ENCODE measurements at regions not wholly inside any gene's neighbourhood (a gene's known extent, or its start where the extent isn't known, plus 50 kb on each side); places are given as distances from the start of the nearest gene placed in this dataset.

GRCh38 chr10:10778959-10779358 is 238.7 kb upstream of the CELF2 start:
- DNase-seq (ENCODE audit: low read depth, low spot score) (no peak), ATAC-seq (no peak)
- intact Hi-C loops (cut with micrococcal nuclease): no loop called here
- no peaks in the 10 kb centered on the region for H3K27me3 ChIP-seq (ENCODE audit: insufficient read depth, low read length)
- H4K20me1 ChIP-seq (ENCODE audit: insufficient read depth): no peaks in the 10 kb centered on the region
- no peak overlapping the region for H2AFZ ChIP-seq (ENCODE audit: low read depth, low read length, poor library complexity, severe bottlenecking)
- H3K9me2 ChIP-seq (ENCODE audit: insufficient read depth): no peaks in the 10 kb centered on the region
- no peak overlapping the region for H3K4me2 ChIP-seq (ENCODE audit: low read length)
- H3K4me1 ChIP-seq (ENCODE audit: control insufficient read depth in 1 of 2, insufficient read depth in 2 of 2, low read length in 2 of 2): no peaks in the 10 kb centered on the region
- TF ChIP-seq SP1 (IDR thresholded peaks at IDR 0.05; ENCODE audit: low read depth): no peak
- no peak for TF ChIP-seq ZBTB33 (IDR thresholded peaks at IDR 0.05; ENCODE audit: extremely low read depth, insufficient replicate concordance, low read length)
- TF ChIP-seq RAD21 (IDR thresholded peaks at IDR 0.05; ENCODE audit: low read depth): no peak
- TF ChIP-seq ATF3 (IDR thresholded peaks at IDR 0.05): no peak
- TF ChIP-seq POLR2A (IDR thresholded peaks at IDR 0.05; ENCODE audit: borderline replicate concordance, extremely low read depth, insufficient read depth, insufficient read length): no peak
- no peak for TF ChIP-seq ZFX (IDR thresholded peaks at IDR 0.05)
- no peak for TF ChIP-seq EGR1 (IDR thresholded peaks at IDR 0.05; ENCODE audit: low read depth)
- no peak for TF ChIP-seq CTCF (IDR thresholded peaks at IDR 0.05 in 2 of 3, conservative IDR thresholded peaks at IDR 0.05 in 1 of 3; ENCODE audit: borderline replicate concordance in 1 of 3, insufficient read depth in 1 of 3, low read depth in 2 of 3, low read length in 2 of 3)
- TF ChIP-seq CBX3 (IDR thresholded peaks at IDR 0.05; ENCODE audit: low read depth): no peak
- TF ChIP-seq TCF7L2 (IDR thresholded peaks at IDR 0.05; ENCODE audit: borderline replicate concordance, extremely low read depth, insufficient read depth, insufficient read length): no peak
- no peaks in the 10 kb centered on the region for H3K36me3 ChIP-seq (ENCODE audit: control insufficient read depth in 1 of 2, insufficient read depth in 2 of 2, low read length in 2 of 2)
- no peak overlapping the region for H3K27ac ChIP-seq (ENCODE audit: low read depth, low read length)
- ChIA-PET RAD21 (ENCODE audit: low non-redundant PET in 1 of 2, low total read pairs in 2 of 2, uncharacterized antibody in 2 of 2, unreplicated experiment in 2 of 2) (no interaction called here), POLR2A (no interaction called here), CTCF (no interaction called here)
- BruUV-seq (replicated peaks): no TSS peak
- H3K9ac ChIP-seq (ENCODE audit: low read length): no peak overlapping the region
- H3K9me3 ChIP-seq (ENCODE audit: control insufficient read depth in 1 of 2, insufficient read depth in 1 of 2, low read depth in 1 of 2, low read length in 2 of 2): peaks cover 9 to 10% of the 10 kb centered on the region in 2 experiments; a peak in 2 of 4 replicates
- no peak overlapping the region for H3K4me3 ChIP-seq (replicated peaks in 1 of 2; ENCODE audit: low read depth in 1 of 2, low read length in 2 of 2)
- H3K79me2 ChIP-seq (ENCODE audit: insufficient read depth, low read length): no peaks in the 10 kb centered on the region

Data from HCT116 (cell line).